Endothelial cell of umbilical vein (primary cell): ENCODE measurements at regions not wholly inside any gene's neighbourhood (a gene's known extent, or its start where the extent isn't known, plus 50 kb on each side); places are given as distances from the start of the nearest gene placed in this dataset.

ENCODE experiments used
- CTCF ChIP-seq, 2 donors: IDR thresholded peaks; 1 replicate in 1 of 2; 2 replicates in 1 of 2; pipeline ENCODE4 v1.5.1; 2011; ENCODE audit warnings: low read length in 2 of 2, mild to moderate bottlenecking in 2 of 2, moderate library complexity in 2 of 2, control low read depth in 1 of 2, inconsistent platforms in 1 of 2, low read depth in 1 of 2; ENCODE audit not compliant: insufficient read depth in 1 of 2; ENCODE audit errors: extremely low read depth in 1 of 2
- POLR2AphosphoS5 ChIP-seq: IDR thresholded peaks from 2 replicates; pipeline ENCODE4 v1.6.1; 2012; ENCODE audit warnings: low read depth, mild to moderate bottlenecking, control low read depth, low read length, moderate library complexity; ENCODE audit not compliant: insufficient read depth

- TF ChIP-seq POLR2AphosphoS5 (no peak), CTCF (IDR thresholded peaks at IDR 0.05; ENCODE audit: extremely low read depth in 1 of 2, insufficient read depth in 1 of 2, low read depth in 1 of 2, low read length in 2 of 2) (no peak)
Measured at GRCh38 chr11:38173676-38174075, 1575.6 kb upstream of the RAG2 start.
